Pancreas (tissue), 10 donors: ENCODE measurements at regions not wholly inside any gene's neighbourhood (a gene's known extent, or its start where the extent isn't known, plus 50 kb on each side); places are given as distances from the start of the nearest gene placed in this dataset.
A peak's percentile ranks its signal among the peaks of the same experiment; 100 is the strongest.
"Not testable (repeated sequence)": the region's sequence is repeated elsewhere in the genome, so short reads cannot be mapped to it uniquely, and the experiment has no call there.

Experiments used
- ATAC-seq, 4 donors: fragments of 200-7000 bp; cut with Tn5 transposase; one replicate each; pipeline versions ENCODE4 v1.8.0 to v1.9.1; 2020; ENCODE audit warnings: mild to moderate bottlenecking in 4 of 4, moderate library complexity in 4 of 4
- DNase-seq, 6 donors: peaks; one replicate each; pipeline ENCODE4 v3.0.0-alpha.2; 2020
- FAIRE-seq: peaks from 2 replicates; lab custom pipeline; 2012; peaks lifted over from hg19 to GRCh38; lab: Jason Lieb, UNC
- H3K27ac ChIP-seq, 4 donors: fragments of 200-600 bp; sonication (generic); 1 replicate in 3 of 4; 2 replicates in 1 of 4; pipeline versions ENCODE4 v1.5.0 to v1.8.0; 2020
- H3K27me3 ChIP-seq, 4 donors: fragments of 200-600 bp; one replicate each; pipeline ENCODE4 v1.8.0; 2021
- H3K36me3 ChIP-seq, 3 donors: fragments of 200-600 bp; sonication (generic) in 1 of 3; one replicate each; pipeline versions ENCODE4 v1.5.0 to v1.8.0; 2020 to 2021
- H3K4me1 ChIP-seq, 3 donors: fragments of 200-600 bp; one replicate each; pipeline ENCODE4 v1.8.0; 2021
- H3K4me3 ChIP-seq, 4 donors: fragments of 200-600 bp; sonication (generic) in 2 of 4; one replicate each; pipeline versions ENCODE4 v1.5.0 to v1.8.0; 2020 to 2021
- H3K9me3 ChIP-seq, 4 donors: fragments of 200-600 bp; one replicate each; pipeline ENCODE4 v1.8.0; 2021
- CTCF ChIP-seq, 4 donors: fragments of 200-600 bp; sonication (generic) in 3 of 4; IDR thresholded peaks; one replicate each; pipeline versions ENCODE4 v1.5.0 to v1.8.0; 2021; ENCODE audit warnings: antibody characterized with exemption in 4 of 4
- WGBS, 2 donors: extraction: QIAGEN DNeasy Blood & Tissue Kit; methylation state at CpG; one replicate each; pipeline ENCODE4 v1.1.7; 2013; 5-methylcytosine and 5-hydroxymethylcytosine counted together
- intact Hi-C, 3 donors: fragments of 100-400 bp; cut with DNase I; formaldehyde crosslinking; loops; one replicate each; pipeline versions ENCODE4 v1.11.1 to v1.14.2; 2022
- donor health status: healthy with polysubstance abuse.
- donor health status: DM: no; HTN: no; CAD: no; lungs with moderate emphysema.
- donor health status: DM: no; HTN: no; CAD: no.
- donor health status: control.
- donor health status: control.
- donor health status: Bipolar disorder and iron deficiency.
- donor health status: DM: yes; HTN: yes; CAD: no.
- donor health status: DM: no; HTN: no; CAD: no.
- donor health status: DM: no; HTN: no; CAD: no.
- donor health status: DM: yes; HTN: yes; CAD: no.

DNA sequence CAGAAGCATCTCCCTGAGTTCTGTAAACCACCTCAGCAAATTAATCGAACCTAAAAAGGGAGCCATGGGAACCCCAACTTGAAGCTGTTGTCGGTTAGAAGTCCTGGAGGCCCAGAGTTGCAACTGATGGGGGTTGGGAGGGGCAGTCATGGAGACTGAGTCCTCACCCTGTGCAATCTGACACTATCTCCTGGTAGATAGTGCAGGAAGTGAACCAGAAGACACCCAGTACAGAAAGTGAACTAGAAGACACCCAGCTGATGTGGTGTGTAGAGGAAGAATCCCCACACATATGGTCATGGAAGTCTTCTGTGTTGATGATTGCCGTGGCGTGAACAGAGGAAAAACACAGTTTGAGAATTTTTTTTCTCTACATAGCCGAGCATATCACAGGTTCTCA, 58.8 kb upstream of the SRRM3 start:
- Histone ChIP-seq H3K36me3 (no peaks in the 10 kb centered on the region), H3K27me3 (no peaks in the 10 kb centered on the region), H3K4me1 (peaks cover 0 to 14% (median 5%) of the 10 kb centered on the region in 3 donors), H3K27ac (no peak overlapping the region), H3K4me3 (no peak overlapping the region), H3K9me3 (no peaks in the 10 kb centered on the region)
- 90 to 94% methylated on average over 5 of the region's 5 CpGs for WGBS, 2 donors
- FAIRE-seq = no peak
- intact Hi-C loops = no loop called here
- DNase-seq = no peak
- ATAC-seq = no peak
- TF ChIP-seq CTCF (IDR thresholded peaks at IDR 0.05) = no peak

- H3K4me1 ChIP-seq = peaks cover 0 to 14% (median 5%) of the 10 kb centered on the region in 3 donors
- ATAC-seq = peak in 3 of 4 donors; percentile 35 to 59 (median 46)
- intact Hi-C loops, FAIRE-seq, DNase-seq, H3K9me3 ChIP-seq, H3K4me3 ChIP-seq, H3K27me3 ChIP-seq, H3K36me3 ChIP-seq, H3K27ac ChIP-seq: not testable (repeated sequence)
- 22 to 23% methylated on average over 5 of the region's 5 CpGs for WGBS, 2 donors
Observed at GRCh38 chr7:76144664-76145270, 56.9 kb upstream of the SRRM3 start.

DNA sequence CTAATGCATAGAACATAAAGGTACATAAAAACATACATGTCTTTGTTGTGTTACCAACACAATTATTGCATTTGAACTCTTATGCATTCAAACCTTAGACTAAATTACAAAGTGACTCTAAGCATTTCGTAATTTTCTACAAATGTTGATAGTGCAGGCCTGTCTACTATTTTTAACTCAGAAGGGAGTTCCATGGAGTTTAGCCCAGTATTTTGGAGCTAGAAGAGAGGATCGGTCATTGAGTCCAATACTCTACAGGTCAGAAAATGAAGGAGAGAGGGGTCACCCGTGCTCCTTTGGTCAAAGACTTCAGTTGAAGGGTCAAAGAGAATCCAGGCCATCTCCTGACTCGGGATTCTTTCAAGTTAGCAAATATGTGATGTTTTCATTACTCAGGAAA, 55.3 kb upstream of the SRRM3 start:
- no peak for ATAC-seq

GRCh38 chr7:76148947-76149346, 52.7 kb upstream of the SRRM3 start:
- H3K36me3 ChIP-seq, H3K9me3 ChIP-seq, ATAC-seq, H3K4me1 ChIP-seq, DNase-seq, intact Hi-C loops, H3K27ac ChIP-seq, H3K4me3 ChIP-seq, H3K27me3 ChIP-seq: not testable (repeated sequence)
- 78 to 80% methylated on average over 3 of the region's 3 CpGs for WGBS, 2 donors
- peak; percentile 26 for FAIRE-seq

More for the DNA sequence above, 55.3 kb upstream of the SRRM3 start:
- FAIRE-seq = no peak
- 80 to 84% methylated on average over 4 of the region's 4 CpGs for whole genome bisulfite sequencing, 2 donors
- Histone ChIP-seq H3K9me3 (no peaks in the 10 kb centered on the region), H3K36me3 (no peaks in the 10 kb centered on the region), H3K4me1 (peaks cover 0 to 14% (median 5%) of the 10 kb centered on the region in 3 donors), H3K27ac (no peak overlapping the region), H3K4me3 (no peak overlapping the region), H3K27me3 (no peaks in the 10 kb centered on the region)
- intact Hi-C loops = no loop called here
- TF ChIP-seq CTCF (IDR thresholded peaks at IDR 0.05) = no peak
- DNase-seq = no peak

- intact Hi-C loops = no loop called here
- FAIRE-seq (no peak), ATAC-seq (peak in 2 of 4 donors; percentile 23 to 56), DNase-seq (peak in 1 of 6 donors; percentile 64)
- H3K36me3 ChIP-seq = no peaks in the 10 kb centered on the region
- H3K9me3 ChIP-seq = no peaks in the 10 kb centered on the region
- peaks cover 0 to 1% (median 0%) of the 10 kb centered on the region in 3 donors for H3K4me1 ChIP-seq
- no peaks in the 10 kb centered on the region for H3K27me3 ChIP-seq
- no peak for TF ChIP-seq CTCF (IDR thresholded peaks at IDR 0.05)
- 52 to 60% methylated on average over 46 to 53 of the region's 53 CpGs for WGBS, 2 donors
- H3K27ac ChIP-seq = no peak overlapping the region
- peak overlapping the region in 2 of 4 donors; percentile 9 to 37 for H3K4me3 ChIP-seq
Observed at GRCh38 chr7:76149847-76150691, 51.6 kb upstream of the SRRM3 start.
